HEK293T (cell line): ENCODE measurements at regions not wholly inside any gene's neighbourhood (a gene's known extent, or its start where the extent isn't known, plus 50 kb on each side); places are given as distances from the start of the nearest gene placed in this dataset.

Experiments used
- BHLHE40 ChIP-seq: fragments of 450-650 bp; IDR thresholded peaks from 2 replicates; pipeline ENCODE4 v1.6.1; 2016; ENCODE audit warnings: mild to moderate bottlenecking, moderate library complexity, borderline replicate concordance
- L3MBTL2 ChIP-seq: fragments of 450-650 bp; conservative IDR thresholded peaks from 2 replicates; pipeline ENCODE4 v1.6.1; 2016; ENCODE audit warnings: mild to moderate bottlenecking
- LEF1 ChIP-seq: fragments of 450-650 bp; IDR thresholded peaks from 2 replicates; pipeline ENCODE4 v1.6.1; 2017; ENCODE audit warnings: mild to moderate bottlenecking, borderline replicate concordance
- PKNOX1 ChIP-seq: fragments of 450-650 bp; IDR thresholded peaks from 2 replicates; pipeline ENCODE4 v1.6.1; 2016
- SP1 ChIP-seq: fragments of 450-650 bp; IDR thresholded peaks from 2 replicates; pipeline ENCODE4 v1.6.1; 2017

GRCh38 chr11:122512688-122513087, 142.8 kb upstream of the UBASH3B start:
- TF ChIP-seq PKNOX1 (no peak), L3MBTL2 (no peak), BHLHE40 (no peak), LEF1 (no peak), SP1 (no peak)
